ENCODE measurements at regions not wholly inside any gene's neighbourhood (a gene's known extent, or its start where the extent isn't known, plus 50 kb on each side); places are given as distances from the start of the nearest gene placed in this dataset.
A peak's percentile ranks its signal among the peaks of the same experiment; 100 is the strongest.

- Histone ChIP-seq H3K4me3 (ENCODE audit: low read depth, low read length) (no peak overlapping the region), H3K27me3 (ENCODE audit: control insufficient read depth, insufficient read depth, low read length) (no peaks in the 10 kb centered on the region), H3K36me3 (ENCODE audit: control insufficient read depth, insufficient read depth, low read length) (no peaks in the 10 kb centered on the region), H3K9me3 (ENCODE audit: control insufficient read depth, insufficient read depth, low read length) (no peaks in the 10 kb centered on the region), H3K9ac (ENCODE audit: low read depth, low read length) (no peak overlapping the region), H3K4me1 (ENCODE audit: control insufficient read depth, insufficient read depth, low read length) (no peaks in the 10 kb centered on the region)
Measured at GRCh38 chr13:53182724-53183123, 154.1 kb downstream of the OLFM4 start.

GRCh38 chr13:53188120-53188519 lies 159.5 kb downstream of the OLFM4 start:
- Histone ChIP-seq H3K36me3 (ENCODE audit: control insufficient read depth, insufficient read depth, low read length) (no peaks in the 10 kb centered on the region), H3K9me3 (ENCODE audit: control insufficient read depth, insufficient read depth, low read length) (no peaks in the 10 kb centered on the region), H3K4me3 (ENCODE audit: low read depth, low read length) (no peak overlapping the region), H3K9ac (ENCODE audit: low read depth, low read length) (no peak overlapping the region), H3K4me1 (ENCODE audit: control insufficient read depth, insufficient read depth, low read length) (peaks cover 2% of the 10 kb centered on the region), H3K27me3 (ENCODE audit: control insufficient read depth, insufficient read depth, low read length) (no peaks in the 10 kb centered on the region)

- H3K9ac ChIP-seq (ENCODE audit: low read depth, low read length): no peak overlapping the region
- no peak overlapping the region for H3K4me3 ChIP-seq (ENCODE audit: low read depth, low read length)
- no peaks in the 10 kb centered on the region for H3K9me3 ChIP-seq (ENCODE audit: control insufficient read depth, insufficient read depth, low read length)
- peaks cover 2% of the 10 kb centered on the region for H3K4me1 ChIP-seq (ENCODE audit: control insufficient read depth, insufficient read depth, low read length)
- no peaks in the 10 kb centered on the region for H3K36me3 ChIP-seq (ENCODE audit: control insufficient read depth, insufficient read depth, low read length)
- H3K27me3 ChIP-seq (ENCODE audit: control insufficient read depth, insufficient read depth, low read length): no peaks in the 10 kb centered on the region
Measured at GRCh38 chr13:53189162-53189561, 160.5 kb downstream of the OLFM4 start.

GRCh38 chr13:53191091-53191490 lies 162.5 kb downstream of the OLFM4 start:
- no peaks in the 10 kb centered on the region for H3K27me3 ChIP-seq (ENCODE audit: control insufficient read depth, insufficient read depth, low read length)
- H3K36me3 ChIP-seq (ENCODE audit: control insufficient read depth, insufficient read depth, low read length): no peaks in the 10 kb centered on the region
- H3K9me3 ChIP-seq (ENCODE audit: control insufficient read depth, insufficient read depth, low read length): no peaks in the 10 kb centered on the region
- H3K4me1 ChIP-seq (ENCODE audit: control insufficient read depth, insufficient read depth, low read length): peaks cover 2% of the 10 kb centered on the region
- no peak overlapping the region for H3K4me3 ChIP-seq (ENCODE audit: low read depth, low read length)
- H3K9ac ChIP-seq (ENCODE audit: low read depth, low read length): no peak overlapping the region

GRCh38 chr13:53197424-53197823 lies 168.8 kb downstream of the OLFM4 start:
- H3K36me3 ChIP-seq (ENCODE audit: control insufficient read depth, insufficient read depth, low read length): no peaks in the 10 kb centered on the region
- H3K4me1 ChIP-seq (ENCODE audit: control insufficient read depth, insufficient read depth, low read length): no peaks in the 10 kb centered on the region
- H3K9ac ChIP-seq (ENCODE audit: low read depth, low read length): no peak overlapping the region
- peaks cover 23% of the 10 kb centered on the region for H3K27me3 ChIP-seq (ENCODE audit: control insufficient read depth, insufficient read depth, low read length)
- no peak overlapping the region for H3K4me3 ChIP-seq (ENCODE audit: low read depth, low read length)
- H3K9me3 ChIP-seq (ENCODE audit: control insufficient read depth, insufficient read depth, low read length): no peaks in the 10 kb centered on the region

- H3K4me1 ChIP-seq (ENCODE audit: control insufficient read depth, insufficient read depth, low read length): no peaks in the 10 kb centered on the region
- H3K4me3 ChIP-seq (ENCODE audit: low read depth, low read length): no peak overlapping the region
- H3K36me3 ChIP-seq (ENCODE audit: control insufficient read depth, insufficient read depth, low read length): no peaks in the 10 kb centered on the region
- H3K9ac ChIP-seq (ENCODE audit: low read depth, low read length): no peak overlapping the region
- H3K9me3 ChIP-seq (ENCODE audit: control insufficient read depth, insufficient read depth, low read length): no peaks in the 10 kb centered on the region
- H3K27me3 ChIP-seq (ENCODE audit: control insufficient read depth, insufficient read depth, low read length): peaks cover 27% of the 10 kb centered on the region
Measured at GRCh38 chr13:53198017-53198416, 169.4 kb downstream of the OLFM4 start.

GRCh38 chr13:53198736-53199135 lies 170.1 kb downstream of the OLFM4 start:
- H3K4me3 ChIP-seq (ENCODE audit: low read depth, low read length): no peak overlapping the region
- no peaks in the 10 kb centered on the region for H3K9me3 ChIP-seq (ENCODE audit: control insufficient read depth, insufficient read depth, low read length)
- H3K36me3 ChIP-seq (ENCODE audit: control insufficient read depth, insufficient read depth, low read length): no peaks in the 10 kb centered on the region
- no peaks in the 10 kb centered on the region for H3K4me1 ChIP-seq (ENCODE audit: control insufficient read depth, insufficient read depth, low read length)
- H3K9ac ChIP-seq (ENCODE audit: low read depth, low read length): no peak overlapping the region
- H3K27me3 ChIP-seq (ENCODE audit: control insufficient read depth, insufficient read depth, low read length): peaks cover 28% of the 10 kb centered on the region

- Histone ChIP-seq H3K4me3 (ENCODE audit: low read depth, low read length) (peak overlapping the region; percentile 52), H3K36me3 (ENCODE audit: control insufficient read depth, insufficient read depth, low read length) (no peaks in the 10 kb centered on the region), H3K9me3 (ENCODE audit: control insufficient read depth, insufficient read depth, low read length) (no peaks in the 10 kb centered on the region), H3K27me3 (ENCODE audit: control insufficient read depth, insufficient read depth, low read length) (peaks cover 37% of the 10 kb centered on the region), H3K4me1 (ENCODE audit: control insufficient read depth, insufficient read depth, low read length) (no peaks in the 10 kb centered on the region), H3K9ac (ENCODE audit: low read depth, low read length) (no peak overlapping the region)
Measured at GRCh38 chr13:53200075-53200474, 171.5 kb downstream of the OLFM4 start.

GRCh38 chr13:53200498-53201453 lies 172.2 kb downstream of the OLFM4 start:
- no peaks in the 10 kb centered on the region for H3K36me3 ChIP-seq (ENCODE audit: control insufficient read depth, insufficient read depth, low read length)
- no peak overlapping the region for H3K9ac ChIP-seq (ENCODE audit: low read depth, low read length)
- no peaks in the 10 kb centered on the region for H3K4me1 ChIP-seq (ENCODE audit: control insufficient read depth, insufficient read depth, low read length)
- peaks cover 37% of the 10 kb centered on the region for H3K27me3 ChIP-seq (ENCODE audit: control insufficient read depth, insufficient read depth, low read length)
- H3K4me3 ChIP-seq (ENCODE audit: low read depth, low read length): peak overlapping the region; percentile 52
- no peaks in the 10 kb centered on the region for H3K9me3 ChIP-seq (ENCODE audit: control insufficient read depth, insufficient read depth, low read length)

- no peak overlapping the region for H3K9ac ChIP-seq (ENCODE audit: low read depth, low read length)
- H3K27me3 ChIP-seq (ENCODE audit: control insufficient read depth, insufficient read depth, low read length): peaks cover 37% of the 10 kb centered on the region
- no peaks in the 10 kb centered on the region for H3K36me3 ChIP-seq (ENCODE audit: control insufficient read depth, insufficient read depth, low read length)
- no peaks in the 10 kb centered on the region for H3K9me3 ChIP-seq (ENCODE audit: control insufficient read depth, insufficient read depth, low read length)
- H3K4me3 ChIP-seq (ENCODE audit: low read depth, low read length): peak overlapping the region; percentile 28
- H3K4me1 ChIP-seq (ENCODE audit: control insufficient read depth, insufficient read depth, low read length): no peaks in the 10 kb centered on the region
Measured at GRCh38 chr13:53201454-53202225, 173.0 kb downstream of the OLFM4 start.

- H3K36me3 ChIP-seq (ENCODE audit: control insufficient read depth, insufficient read depth, low read length): no peaks in the 10 kb centered on the region
- no peak overlapping the region for H3K9ac ChIP-seq (ENCODE audit: low read depth, low read length)
- H3K27me3 ChIP-seq (ENCODE audit: control insufficient read depth, insufficient read depth, low read length): peaks cover 30% of the 10 kb centered on the region
- H3K9me3 ChIP-seq (ENCODE audit: control insufficient read depth, insufficient read depth, low read length): no peaks in the 10 kb centered on the region
- no peak overlapping the region for H3K4me3 ChIP-seq (ENCODE audit: low read depth, low read length)
- no peaks in the 10 kb centered on the region for H3K4me1 ChIP-seq (ENCODE audit: control insufficient read depth, insufficient read depth, low read length)
Measured at GRCh38 chr13:53204598-53204997, 176.0 kb downstream of the OLFM4 start.

GRCh38 chr13:53206455-53206854 lies 177.8 kb downstream of the OLFM4 start:
- Histone ChIP-seq H3K27me3 (ENCODE audit: control insufficient read depth, insufficient read depth, low read length) (peaks cover 18% of the 10 kb centered on the region), H3K9ac (ENCODE audit: low read depth, low read length) (no peak overlapping the region), H3K4me3 (ENCODE audit: low read depth, low read length) (no peak overlapping the region), H3K36me3 (ENCODE audit: control insufficient read depth, insufficient read depth, low read length) (no peaks in the 10 kb centered on the region), H3K4me1 (ENCODE audit: control insufficient read depth, insufficient read depth, low read length) (no peaks in the 10 kb centered on the region), H3K9me3 (ENCODE audit: control insufficient read depth, insufficient read depth, low read length) (no peaks in the 10 kb centered on the region)
